Mesothelial cell of epicardium (in vitro differentiated cells): ENCODE measurements at regions not wholly inside any gene's neighbourhood (a gene's known extent, or its start where the extent isn't known, plus 50 kb on each side); places are given as distances from the start of the nearest gene placed in this dataset.

Source experiments
- DNase-seq, 2 experiments: peaks; one replicate each; pipeline ENCODE4 v3.0.0; 2021; ENCODE audit warnings: low spot score in 2 of 2; ENCODE audit not compliant: unreplicated experiment in 2 of 2
- H3K27ac Mint-ChIP-seq: 2 replicates; pipeline ENCODE4 v1.8.0; 2021; ENCODE audit warnings: mixed read lengths
- H3K27me3 Mint-ChIP-seq: 2 replicates; pipeline ENCODE4 v1.8.0; 2021; ENCODE audit warnings: low read depth, mixed read lengths
- H3K36me3 Mint-ChIP-seq: 2 replicates; pipeline ENCODE4 v1.8.0; 2021; ENCODE audit warnings: mixed read lengths
- H3K4me1 Mint-ChIP-seq: 2 replicates; pipeline ENCODE4 v1.8.0; 2021; ENCODE audit warnings: mixed read lengths
- H3K4me3 Mint-ChIP-seq: 2 replicates; pipeline ENCODE4 v1.8.0; 2021; ENCODE audit warnings: mild to moderate bottlenecking, moderate library complexity, mixed read lengths
- H3K9me3 Mint-ChIP-seq: 2 replicates; pipeline ENCODE4 v1.8.0; 2021; ENCODE audit warnings: mixed read lengths
- CTCF ChIP-seq: fragments of 200-600 bp; sonication (generic); IDR thresholded peaks from one replicate; pipeline ENCODE4 v1.5.0; 2021; ENCODE audit warnings: antibody characterized with exemption; ENCODE audit not compliant: unreplicated experiment

GRCh38 chr2:199586646-199587045 is 128.9 kb upstream of the SATB2 start:
- no peak for TF ChIP-seq CTCF
- no peak overlapping the region for H3K4me3 Mint-ChIP-seq
- no peak for DNase-seq
- no peak overlapping the region for H3K27ac Mint-ChIP-seq
- H3K9me3 Mint-ChIP-seq = no peaks in the 10 kb centered on the region
- peaks cover 19% of the 10 kb centered on the region for H3K27me3 Mint-ChIP-seq
- H3K4me1 Mint-ChIP-seq = peaks cover 13% of the 10 kb centered on the region
- no peaks in the 10 kb centered on the region for H3K36me3 Mint-ChIP-seq

GRCh38 chr2:199583676-199584075 is 125.9 kb upstream of the SATB2 start:
- no peaks in the 10 kb centered on the region for H3K9me3 Mint-ChIP-seq
- no peaks in the 10 kb centered on the region for H3K36me3 Mint-ChIP-seq
- no peak overlapping the region for H3K4me3 Mint-ChIP-seq
- H3K27me3 Mint-ChIP-seq = peaks cover 18% of the 10 kb centered on the region
- DNase-seq = no peak
- peaks cover 18% of the 10 kb centered on the region for H3K4me1 Mint-ChIP-seq
- TF ChIP-seq CTCF = no peak
- no peak overlapping the region for H3K27ac Mint-ChIP-seq

- H3K27me3 Mint-ChIP-seq = peaks cover 17% of the 10 kb centered on the region
- peak overlapping the region; percentile 53 for H3K4me3 Mint-ChIP-seq
- no peaks in the 10 kb centered on the region for H3K36me3 Mint-ChIP-seq
- TF ChIP-seq CTCF = no peak
- peaks cover 18% of the 10 kb centered on the region for H3K4me1 Mint-ChIP-seq
- H3K9me3 Mint-ChIP-seq = no peaks in the 10 kb centered on the region
- peak overlapping the region; percentile 31 for H3K27ac Mint-ChIP-seq
- DNase-seq = no peak
These were observed 124.2 kb upstream of the SATB2 start for GRCh38 chr2:199581935-199582360.

GRCh38 chr2:199581408-199581807 is 123.7 kb upstream of the SATB2 start:
- Mint-ChIP-seq H3K4me1 (peaks cover 18% of the 10 kb centered on the region), H3K36me3 (no peaks in the 10 kb centered on the region), H3K27me3 (peaks cover 19% of the 10 kb centered on the region), H3K4me3 (peak overlapping the region; percentile 53), H3K27ac (no peak overlapping the region), H3K9me3 (no peaks in the 10 kb centered on the region)
- no peak for TF ChIP-seq CTCF
- no peak for DNase-seq

- H3K4me1 Mint-ChIP-seq = peaks cover 17% of the 10 kb centered on the region
- DNase-seq = no peak
- no peak overlapping the region for H3K4me3 Mint-ChIP-seq
- no peaks in the 10 kb centered on the region for H3K36me3 Mint-ChIP-seq
- peaks cover 19% of the 10 kb centered on the region for H3K27me3 Mint-ChIP-seq
- no peak for TF ChIP-seq CTCF
- no peak overlapping the region for H3K27ac Mint-ChIP-seq
- H3K9me3 Mint-ChIP-seq = no peaks in the 10 kb centered on the region
These were observed 117.7 kb upstream of the SATB2 start for GRCh38 chr2:199575416-199575815.

- H3K36me3 Mint-ChIP-seq = no peaks in the 10 kb centered on the region
- no peak for TF ChIP-seq CTCF
- no peaks in the 10 kb centered on the region for H3K9me3 Mint-ChIP-seq
- no peak overlapping the region for H3K27ac Mint-ChIP-seq
- H3K27me3 Mint-ChIP-seq = peaks cover 6% of the 10 kb centered on the region
- DNase-seq = no peak
- H3K4me1 Mint-ChIP-seq = peaks cover 33% of the 10 kb centered on the region
- H3K4me3 Mint-ChIP-seq = no peak overlapping the region
These were observed 114.8 kb upstream of the SATB2 start for GRCh38 chr2:199572571-199572970.
